WTC11 (cell line): ENCODE measurements at regions not wholly inside any gene's neighbourhood (a gene's known extent, or its start where the extent isn't known, plus 50 kb on each side); places are given as distances from the start of the nearest gene placed in this dataset.

ENCODE experiments used
- AFF4 ChIP-seq: sonication (generic); formaldehyde crosslinking; IDR thresholded peaks from 2 replicates; pipeline ENCODE4 v1.8.1; 2023; ENCODE audit warnings: mild to moderate bottlenecking, missing genetic modification reagents, borderline replicate concordance
- NFE2L1 ChIP-seq: sonication (generic); formaldehyde crosslinking; IDR thresholded peaks from 2 replicates; pipeline ENCODE4 v1.8.1; 2023; ENCODE audit warnings: missing genetic modification reagents
- ZNF263 ChIP-seq: sonication (generic); formaldehyde crosslinking; IDR thresholded peaks from 2 replicates; pipeline ENCODE4 v1.8.1; 2022; ENCODE audit warnings: low read depth, mild to moderate bottlenecking, moderate library complexity, missing genetic modification reagents
- ZNF281 ChIP-seq: sonication (generic); formaldehyde crosslinking; IDR thresholded peaks from 2 replicates; pipeline ENCODE4 v1.8.0; 2023; ENCODE audit warnings: mild to moderate bottlenecking, missing genetic modification reagents

- TF ChIP-seq NFE2L1 (CRISPR knock-in tag) (no peak), AFF4 (no peak), ZNF263 (CRISPR knock-in tag) (no peak), ZNF281 (CRISPR knock-in tag) (no peak)
These were observed 651.0 kb downstream of the CD109 start for GRCh38 chr6:74346936-74347535.
